ENCODE measurements at regions not wholly inside any gene's neighbourhood (a gene's known extent, or its start where the extent isn't known, plus 50 kb on each side); places are given as distances from the start of the nearest gene placed in this dataset. TPM values are rescaled to one million over a fixed set of nuclear protein-coding genes. Genes with fewer than 3 reads are reported as not detected.

GRCh38 chr9:90559075-90560073 lies 83.2 kb downstream of the DIRAS2 start (continued):
- TF ChIP-seq ZBTB33 (IDR thresholded peaks at IDR 0.05; ENCODE audit: extremely low read depth, insufficient replicate concordance, low read length) (no peak), CTCF (IDR thresholded peaks at IDR 0.05 in 2 of 3, conservative IDR thresholded peaks at IDR 0.05 in 1 of 3; ENCODE audit: borderline replicate concordance in 1 of 3, insufficient read depth in 1 of 3, low read depth in 2 of 3, low read length in 2 of 3) (no peak), ATF3 (IDR thresholded peaks at IDR 0.05) (no peak)

Small RNA genes lying in the stretch of these regions (microRNA-seq; reads per million reads assigned to microRNA genes)
- not detected for gene MIR4290 (ENCODE audit: borderline number of aligned reads)
